HepG2 (cell line): ENCODE measurements at regions not wholly inside any gene's neighbourhood (a gene's known extent, or its start where the extent isn't known, plus 50 kb on each side); places are given as distances from the start of the nearest gene placed in this dataset.

Experiments
- ELF4 ChIP-seq: sonication (generic); formaldehyde crosslinking; IDR thresholded peaks from 2 replicates; pipeline ENCODE4 v1.5.0; 2020; ENCODE audit warnings: missing genetic modification reagents, mild to moderate bottlenecking, moderate library complexity, borderline replicate concordance
- EP300 ChIP-seq, 3 experiments: sonication (generic) in 1 of 3; formaldehyde crosslinking in 1 of 3; IDR thresholded peaks; 2 replicates each; pipeline versions ENCODE4 v1.5.1 to v1.6.1; 2011 to 2020; ENCODE audit warnings: low read depth in 2 of 3, low read length in 2 of 3, borderline replicate concordance in 1 of 3, improper control_type of control experiment in 1 of 3, mild to moderate bottlenecking in 1 of 3, missing genetic modification reagents in 1 of 3, moderate library complexity in 1 of 3
- POLR2A ChIP-seq, 2 experiments: IDR thresholded peaks; 2 replicates each; pipeline ENCODE4 v1.6.1; 2011; ENCODE audit warnings: low read depth in 2 of 2, low read length in 2 of 2, mild to moderate bottlenecking in 1 of 2, moderate library complexity in 1 of 2; ENCODE audit not compliant: insufficient read depth in 1 of 2
- SP1 ChIP-seq, 2 experiments: fragments of 450-650 bp in 1 of 2; sonication (generic) in 1 of 2; formaldehyde crosslinking in 1 of 2; IDR thresholded peaks; 2 replicates each; pipeline versions ENCODE4 v1.4.0 to v1.6.1; 2016 to 2020; ENCODE audit warnings: missing genetic modification reagents in 1 of 2
- USF2 ChIP-seq, 2 experiments: sonication (generic) in 1 of 2; formaldehyde crosslinking in 1 of 2; IDR thresholded peaks; 2 replicates each; pipeline versions ENCODE4 v1.5.1 to v1.6.1; 2011 to 2020; ENCODE audit warnings: borderline replicate concordance in 1 of 2, low read depth in 1 of 2, low read length in 1 of 2, mild to moderate bottlenecking in 1 of 2, missing genetic modification reagents in 1 of 2, moderate library complexity in 1 of 2
- ZBTB33 ChIP-seq: sonication (generic); formaldehyde crosslinking; IDR thresholded peaks from 2 replicates; pipeline ENCODE4 v1.4.0; 2020; ENCODE audit warnings: missing genetic modification reagents
- ZFP1 ChIP-seq: IDR thresholded peaks from 2 replicates; pipeline ENCODE4 v1.6.1; 2016
- ZNF12 ChIP-seq: sonication (generic); formaldehyde crosslinking; IDR thresholded peaks from 2 replicates; pipeline ENCODE4 v1.5.0; 2020; ENCODE audit warnings: missing genetic modification reagents
- ZXDC ChIP-seq: sonication (generic); formaldehyde crosslinking; IDR thresholded peaks from 2 replicates; pipeline ENCODE4 v1.5.0; 2020; ENCODE audit warnings: mild to moderate bottlenecking, missing genetic modification reagents

GRCh38 chr12:63078906-63079305 is 72.1 kb downstream of the AVPR1A start:
- TF ChIP-seq SP1 (IDR thresholded peaks at IDR 0.05) (no peak), SP1 (CRISPR knock-in tag; IDR thresholded peaks at IDR 0.05) (no peak), ELF4 (CRISPR knock-in tag) (no peak), ZNF12 (CRISPR knock-in tag) (no peak), ZFP1 (CRISPR knock-in tag) (no peak), ZXDC (no peak), POLR2A (IDR thresholded peaks at IDR 0.05; ENCODE audit: insufficient read depth in 1 of 2, low read depth in 2 of 2, low read length in 2 of 2) (no peak), USF2 (IDR thresholded peaks at IDR 0.05; ENCODE audit: low read depth, low read length) (no peak), USF2 (CRISPR knock-in tag; IDR thresholded peaks at IDR 0.05; ENCODE audit: borderline replicate concordance) (no peak), EP300 (IDR thresholded peaks at IDR 0.05; ENCODE audit: low read depth in 2 of 2, low read length in 2 of 2) (no peak), EP300 (CRISPR knock-in tag; IDR thresholded peaks at IDR 0.05; ENCODE audit: borderline replicate concordance) (no peak), ZBTB33 (CRISPR knock-in tag) (no peak)
